ENCODE measurements at regions not wholly inside any gene's neighbourhood (a gene's known extent, or its start where the extent isn't known, plus 50 kb on each side); places are given as distances from the start of the nearest gene placed in this dataset.
"Not testable (repeated sequence)": the region's sequence is repeated elsewhere in the genome, so short reads cannot be mapped to it uniquely, and the experiment has no call there.

DNA sequence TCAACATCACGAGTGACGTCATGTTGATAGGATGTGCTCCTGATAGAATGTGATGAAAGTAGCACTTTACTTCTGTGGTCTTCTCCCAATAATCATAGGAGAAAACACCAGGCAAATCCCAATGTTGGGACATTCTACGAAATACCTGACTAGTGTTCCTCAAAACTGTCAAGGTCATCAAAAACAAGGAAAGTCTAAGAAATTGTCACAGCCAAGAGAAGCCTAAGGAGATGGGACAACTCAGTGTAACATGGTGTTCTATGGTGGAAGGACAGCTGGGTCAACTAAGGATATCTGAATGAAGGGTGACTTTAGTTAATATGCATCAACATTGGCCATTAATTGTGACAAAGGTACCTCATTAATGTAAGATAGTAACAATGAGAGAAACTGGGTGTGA lies 180.0 kb upstream of the PLGLB2 start:
- not testable (repeated sequence) for DNase-seq (ENCODE audit: low read depth)

DNA sequence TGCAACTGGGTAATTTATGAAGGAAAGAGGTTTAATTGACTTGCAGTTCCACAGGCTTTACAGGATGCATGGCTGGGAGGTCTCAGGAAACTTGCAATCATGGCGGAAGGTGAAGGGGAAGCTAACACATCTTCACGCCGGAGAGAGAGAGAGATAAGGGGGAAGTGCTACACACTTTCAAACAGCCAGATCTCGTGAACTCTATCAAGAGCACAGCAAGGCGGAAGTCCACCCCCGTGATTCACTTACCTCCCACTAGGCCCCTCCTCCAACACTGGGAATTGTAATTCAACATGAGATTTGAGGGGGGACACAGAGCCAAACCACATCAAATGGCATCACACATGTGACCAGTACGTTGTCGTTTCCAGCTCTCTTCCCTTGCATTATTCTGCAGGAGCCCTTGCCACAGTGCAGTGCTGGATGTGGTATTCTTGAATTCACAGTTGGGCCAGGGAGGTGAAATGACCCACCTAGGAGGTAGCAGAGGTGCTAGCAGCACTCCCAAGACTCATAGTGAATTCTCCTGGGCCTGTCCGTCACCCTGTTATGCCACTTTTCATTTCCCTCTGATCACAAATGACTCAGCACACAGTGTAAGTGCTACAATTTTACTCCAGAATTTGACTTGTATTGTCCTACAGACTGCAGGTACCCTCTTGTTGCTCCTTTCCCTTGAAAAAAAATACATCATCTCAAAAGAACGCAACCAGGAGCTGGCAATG lies 179.2 kb upstream of the PLGLB2 start:
- not testable (repeated sequence) for DNase-seq (ENCODE audit: low read depth)

DNA sequence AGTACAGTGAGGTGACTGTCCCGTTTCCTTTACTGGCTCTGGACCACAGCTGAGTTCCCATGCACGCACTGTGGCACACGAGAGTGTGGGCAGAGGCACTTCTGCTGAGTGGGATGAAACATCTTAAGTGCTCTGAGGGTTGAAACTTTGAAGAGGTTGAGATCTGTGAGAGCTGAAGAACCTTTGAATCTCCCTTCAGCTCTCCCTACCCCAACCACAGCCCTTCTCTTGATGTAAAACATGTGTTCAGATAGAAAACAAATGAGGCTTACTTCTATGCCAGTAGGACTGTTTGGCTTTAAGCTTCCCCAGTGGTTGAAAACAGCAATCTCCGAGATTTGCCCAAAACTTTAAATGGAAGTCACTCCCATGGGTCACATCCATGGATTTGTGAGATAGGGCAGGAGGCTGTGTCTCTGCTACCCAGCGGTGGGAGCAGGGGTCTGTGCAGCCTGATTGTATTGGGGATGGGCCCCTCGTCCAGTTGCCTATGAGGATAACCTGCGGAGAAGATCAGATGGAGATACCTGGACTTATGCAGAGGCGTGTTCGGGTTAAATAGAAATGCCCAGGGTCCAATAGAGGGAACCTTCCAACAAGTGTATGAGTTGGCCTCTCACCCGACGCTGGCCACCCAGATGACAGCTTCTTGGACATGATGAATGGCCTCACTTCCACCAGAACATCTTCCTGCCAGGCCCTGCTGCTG lies 178.0 kb upstream of the PLGLB2 start:
- not testable (repeated sequence) for DNase-seq (ENCODE audit: low read depth)

DNA sequence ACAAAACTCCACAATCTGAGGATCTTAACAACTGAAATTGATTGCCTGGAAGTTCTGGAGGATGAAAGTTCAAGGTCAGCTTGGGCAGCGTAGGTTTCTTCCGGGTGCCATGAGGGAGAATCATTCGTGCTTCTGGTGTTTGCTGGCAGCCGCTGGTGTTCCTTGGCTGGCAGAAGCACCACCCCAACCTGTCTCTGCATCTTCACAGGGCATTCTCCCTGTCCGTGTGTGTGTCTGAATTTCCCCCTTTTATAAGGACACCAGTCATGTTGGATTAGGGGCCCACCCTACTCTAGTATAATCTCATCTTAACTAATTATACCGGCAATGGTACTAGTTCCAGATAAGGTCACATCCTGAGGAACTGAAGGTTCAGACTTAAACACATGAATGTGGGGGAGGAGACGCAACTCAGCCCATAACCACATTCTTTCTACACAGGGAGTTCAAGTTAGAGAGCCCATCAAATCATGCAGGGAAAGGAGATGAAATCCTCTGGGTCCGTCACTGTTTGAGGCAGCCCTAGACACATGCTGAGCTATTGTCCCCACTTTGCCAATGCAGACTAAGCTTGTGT lies 175.9 kb upstream of the PLGLB2 start:
- not testable (repeated sequence) for DNase-seq (ENCODE audit: low read depth)

DNA sequence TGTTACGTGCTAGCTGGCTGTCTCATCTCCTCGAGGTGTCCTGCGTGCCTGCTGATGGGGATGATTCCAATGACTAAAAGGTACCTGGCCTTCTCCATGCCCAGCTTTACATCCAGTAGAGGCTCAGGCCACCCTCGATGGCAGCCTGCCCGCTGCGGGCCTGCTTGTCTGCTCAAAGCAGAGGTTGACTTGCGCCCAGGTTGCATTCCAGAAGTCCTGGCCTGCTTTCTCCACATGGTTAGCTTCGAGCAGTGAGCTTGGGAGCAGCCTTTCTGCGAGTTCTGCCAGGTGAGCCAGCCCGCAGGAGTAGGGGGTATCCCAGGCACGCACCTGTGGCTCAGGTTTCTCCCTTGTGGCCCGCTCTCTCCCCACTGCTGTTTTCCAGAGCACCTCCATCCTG lies 175.0 kb upstream of the PLGLB2 start:
- DNase-seq (ENCODE audit: low read depth) = not testable (repeated sequence)

DNA sequence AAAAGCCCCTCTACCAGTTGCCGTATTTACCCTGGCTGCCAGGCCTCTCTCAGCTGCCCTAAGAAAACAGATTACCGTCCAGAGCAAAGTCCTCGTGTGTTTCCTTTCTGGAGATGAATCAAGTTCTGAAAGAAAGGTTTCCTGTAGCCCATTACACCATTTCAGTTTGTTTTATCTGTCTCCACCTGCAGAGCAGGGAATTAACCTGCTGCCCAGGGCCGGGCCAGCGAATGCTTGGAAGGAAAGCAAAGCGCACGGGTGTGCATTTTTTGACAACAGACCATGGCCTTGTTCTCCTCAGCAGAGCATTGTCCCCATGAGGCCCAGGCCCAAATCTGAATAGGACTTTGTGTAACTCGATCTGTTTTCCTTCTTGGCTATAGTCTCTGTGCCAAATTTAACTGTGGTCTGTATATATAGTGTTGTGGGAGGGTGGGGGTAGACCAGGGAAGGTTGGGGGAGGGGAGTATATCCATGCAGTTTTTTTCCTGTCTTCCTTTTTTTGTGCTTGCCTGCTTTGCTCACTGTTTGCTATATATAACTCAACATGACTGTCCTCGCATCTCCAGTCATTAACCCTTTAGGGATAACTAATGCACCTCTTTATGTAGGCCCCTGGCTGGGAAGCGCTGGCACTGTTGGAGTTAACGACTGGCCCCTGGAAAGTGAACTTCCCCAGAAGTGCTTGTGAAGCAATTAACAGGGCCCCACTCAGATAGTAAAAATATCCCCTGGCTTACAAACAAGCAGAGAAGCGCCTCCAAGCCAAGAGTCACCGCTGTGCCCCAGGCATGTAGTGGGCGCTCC lies 174.3 kb upstream of the PLGLB2 start:
- not testable (repeated sequence) for DNase-seq (ENCODE audit: low read depth)

DNA sequence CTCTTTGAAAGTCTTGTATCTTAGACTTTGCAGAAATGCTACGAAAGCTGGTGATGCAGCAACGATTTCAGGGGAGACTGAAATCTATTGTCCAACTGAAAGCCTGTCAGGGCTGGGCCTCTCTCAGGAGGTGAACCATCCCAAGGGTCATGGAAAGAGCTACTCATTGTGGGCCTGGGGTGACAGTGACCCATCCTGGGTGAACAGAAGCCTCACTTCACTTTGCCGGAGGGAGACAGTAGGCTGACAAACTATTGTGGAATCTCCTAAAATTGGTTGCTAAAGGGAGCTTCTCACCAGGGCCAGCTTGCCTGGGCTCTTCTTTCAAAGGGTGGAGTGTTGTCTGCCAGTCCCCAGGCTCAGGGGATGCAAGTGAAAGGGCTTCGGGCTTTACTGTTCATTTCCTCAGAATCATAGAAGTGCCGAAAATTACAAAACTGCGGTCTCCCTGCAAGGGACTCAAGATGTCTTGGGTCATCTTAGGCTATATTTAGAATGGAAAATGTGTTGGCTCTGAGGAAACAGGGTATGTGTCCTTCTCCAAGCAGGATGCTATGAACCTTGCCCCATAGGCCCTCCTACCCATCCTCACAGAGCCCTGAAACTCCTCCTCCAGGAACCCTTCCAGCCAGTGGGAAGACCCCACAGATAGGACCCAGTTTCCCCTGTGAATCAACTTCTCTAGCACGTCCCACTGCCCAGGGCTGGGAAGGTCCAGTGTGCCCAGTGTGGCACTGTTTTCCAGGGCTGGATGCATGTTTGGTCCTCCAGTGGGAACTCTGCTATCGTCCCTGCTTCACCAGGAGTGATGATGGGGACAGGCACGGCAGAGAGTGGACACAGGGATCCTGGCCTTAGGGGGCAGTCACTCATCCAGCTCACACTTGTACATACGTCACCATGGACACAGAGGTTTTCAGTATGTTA lies 173.4 kb upstream of the PLGLB2 start:
- DNase-seq (ENCODE audit: low read depth) = not testable (repeated sequence)

DNA sequence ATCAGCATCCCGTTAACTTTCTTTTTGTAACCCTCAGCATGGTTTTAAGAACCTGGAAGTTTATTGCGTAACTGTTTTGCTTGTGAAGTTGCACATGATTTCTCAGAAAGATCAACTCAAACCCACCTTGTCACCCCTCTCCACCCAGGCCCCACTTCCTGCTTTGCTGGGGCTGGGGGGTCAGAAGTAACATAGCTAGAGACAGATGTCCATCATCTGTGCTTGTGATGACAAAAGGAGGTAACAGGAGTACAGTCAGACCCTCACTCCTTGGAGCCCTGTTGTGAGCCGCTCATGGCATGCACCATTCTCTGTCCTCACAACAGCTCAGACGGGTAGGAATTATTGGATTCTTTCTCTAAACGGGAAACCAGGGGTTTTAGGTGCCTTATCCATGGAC lies 172.7 kb upstream of the PLGLB2 start:
- not testable (repeated sequence) for DNase-seq (ENCODE audit: low read depth)

DNA sequence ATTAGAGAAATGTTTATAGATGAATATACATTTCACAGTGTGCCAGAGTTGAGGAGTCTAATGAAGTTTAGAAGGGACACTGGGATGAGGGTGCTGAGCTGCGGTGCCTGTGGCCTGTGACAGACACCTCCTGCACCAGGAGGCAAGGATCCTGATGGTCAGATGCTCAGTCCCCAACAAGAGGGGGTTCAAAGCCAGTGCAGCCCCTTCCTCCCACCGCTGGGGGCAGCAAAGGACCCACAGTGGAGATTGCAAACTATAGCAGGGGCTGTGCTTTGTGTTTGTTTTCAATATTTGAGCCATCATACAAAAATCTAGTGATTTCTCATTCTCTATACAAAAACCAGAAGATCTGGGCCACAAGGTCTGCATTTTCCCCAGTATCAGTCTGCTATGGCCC lies 170.5 kb upstream of the PLGLB2 start:
- DNase-seq (ENCODE audit: low read depth) = not testable (repeated sequence)

DNA sequence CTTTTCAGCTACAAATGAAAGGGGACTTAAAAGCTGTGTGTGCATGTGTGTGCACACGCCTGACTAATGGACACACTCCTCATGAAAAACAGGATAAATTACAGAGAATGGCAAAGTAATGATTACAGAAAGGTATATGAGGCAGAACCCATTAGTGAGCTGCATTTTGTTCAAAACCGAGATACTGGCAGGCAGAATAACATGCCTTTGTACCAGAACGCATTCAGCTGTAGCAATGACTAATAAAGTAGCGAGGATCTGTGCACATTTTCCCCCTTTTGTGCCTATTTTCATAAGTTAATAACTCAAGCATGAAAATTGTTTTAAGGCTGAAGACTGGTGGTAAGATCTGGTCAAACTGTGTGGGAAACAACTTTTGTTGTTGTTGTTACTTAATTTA lies 165.7 kb upstream of the PLGLB2 start:
- DNase-seq (ENCODE audit: low read depth) = not testable (repeated sequence)

DNA sequence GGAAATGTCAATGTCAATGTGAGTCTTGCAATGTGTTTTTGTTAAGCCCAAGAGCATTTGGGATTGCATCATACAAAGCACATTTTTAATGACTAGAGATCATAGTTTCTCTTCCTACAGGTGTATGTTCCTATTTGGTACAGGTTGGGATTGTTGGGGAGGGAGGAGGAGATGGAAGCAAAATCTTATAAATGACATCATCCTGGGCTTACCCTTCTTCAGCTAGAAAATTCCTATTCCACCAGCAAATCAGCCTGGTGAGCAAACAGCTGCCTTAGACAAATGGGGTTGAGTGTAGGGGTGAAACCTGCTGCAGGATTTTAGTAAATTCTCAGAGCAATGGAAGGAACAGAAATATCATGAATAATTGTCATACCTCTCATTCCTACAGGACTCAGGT lies 165.3 kb upstream of the PLGLB2 start:
- DNase-seq (ENCODE audit: low read depth) = not testable (repeated sequence)

DNA sequence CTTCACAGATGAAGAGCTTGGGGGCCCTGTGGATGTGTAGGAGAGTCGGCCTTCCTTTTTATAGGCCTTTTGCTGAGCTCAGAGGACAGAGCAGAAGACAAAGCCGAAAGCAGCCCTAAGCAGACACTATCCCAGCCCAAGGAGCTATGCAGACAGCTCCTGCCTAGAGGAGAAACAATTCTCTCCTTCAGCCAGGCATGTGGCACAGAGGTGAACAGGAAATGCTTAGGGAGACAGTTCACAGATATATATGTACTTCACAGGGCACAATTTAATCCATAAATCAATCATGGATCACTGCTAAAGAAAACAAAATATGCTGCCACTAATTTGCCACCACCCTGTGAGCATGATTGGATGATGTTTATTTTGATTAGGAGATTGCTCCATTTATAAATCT lies 164.5 kb upstream of the PLGLB2 start:
- DNase-seq (ENCODE audit: low read depth) = not testable (repeated sequence)

DNA sequence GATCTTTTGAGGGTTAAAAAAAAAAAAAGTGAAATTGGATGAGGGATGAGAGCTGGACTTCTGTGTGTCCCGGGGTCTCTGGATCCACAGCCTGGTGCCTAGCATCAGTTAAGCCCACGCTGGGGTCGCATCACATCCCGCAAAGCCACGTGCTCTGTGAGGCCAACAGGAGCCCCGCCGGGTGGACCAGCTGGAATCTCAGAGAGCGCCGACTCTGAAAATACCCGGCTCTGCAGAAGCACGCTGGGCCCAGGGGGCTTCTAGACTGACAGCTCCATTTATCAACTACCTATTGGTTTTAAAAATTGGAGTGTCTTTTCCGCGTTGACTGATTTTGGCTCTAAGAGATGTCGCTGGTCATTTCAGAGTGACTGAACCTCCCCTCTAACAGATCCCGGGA lies 164.1 kb upstream of the PLGLB2 start:
- not testable (repeated sequence) for DNase-seq (ENCODE audit: low read depth)

DNA sequence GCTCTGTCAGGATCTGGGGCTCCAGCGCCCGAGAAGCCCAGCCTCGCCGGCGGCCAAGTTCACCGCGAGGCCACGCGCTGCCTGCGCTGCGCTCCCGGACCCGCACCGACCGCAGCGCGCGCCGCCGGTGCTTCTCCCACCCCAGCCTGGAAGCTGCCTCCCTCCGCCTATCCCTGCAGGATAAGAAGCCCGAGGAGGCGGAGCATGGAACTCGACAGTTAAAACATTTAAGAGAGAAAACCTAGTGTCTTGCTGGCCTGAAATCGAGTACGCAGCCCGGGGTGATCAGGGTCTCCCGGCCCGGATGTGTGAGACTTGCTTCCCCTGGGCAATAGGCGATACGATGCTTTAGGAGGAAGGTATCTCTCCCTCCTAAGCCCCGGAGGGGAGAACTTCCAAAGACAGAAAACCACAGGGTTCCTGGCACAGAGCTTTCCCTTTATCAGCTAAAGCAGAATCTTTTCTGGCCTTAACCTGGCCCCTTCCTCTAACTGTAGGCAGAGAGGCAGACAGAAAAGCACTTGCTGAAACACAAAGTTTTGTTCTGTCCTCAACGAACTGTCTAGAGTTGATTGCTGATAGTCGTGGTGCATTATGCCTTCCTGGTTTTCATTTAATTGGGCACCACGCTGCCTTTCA lies 163.5 kb upstream of the PLGLB2 start:
- DNase-seq (ENCODE audit: low read depth) = not testable (repeated sequence)

DNA sequence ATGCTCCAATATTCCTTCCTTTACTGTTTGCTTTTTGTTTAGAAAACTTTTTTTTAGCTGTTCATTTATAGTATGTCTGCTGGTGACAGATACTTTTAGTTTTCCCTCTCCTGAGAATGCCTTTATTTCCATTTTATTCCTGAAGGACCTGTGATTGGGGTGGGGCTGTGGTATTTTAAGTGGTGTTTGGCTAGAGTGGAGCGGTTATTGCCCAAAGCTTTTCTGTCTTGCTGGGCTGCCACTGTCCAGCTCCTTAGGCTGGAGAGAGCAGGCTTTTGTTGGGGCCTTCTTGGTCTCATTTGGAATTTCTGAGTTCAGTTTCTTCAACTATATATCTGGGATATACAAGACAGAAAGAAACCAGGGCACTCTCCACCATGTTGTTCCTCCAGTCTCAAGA lies 160.0 kb upstream of the PLGLB2 start:
- not testable (repeated sequence) for DNase-seq (ENCODE audit: low read depth)

DNA sequence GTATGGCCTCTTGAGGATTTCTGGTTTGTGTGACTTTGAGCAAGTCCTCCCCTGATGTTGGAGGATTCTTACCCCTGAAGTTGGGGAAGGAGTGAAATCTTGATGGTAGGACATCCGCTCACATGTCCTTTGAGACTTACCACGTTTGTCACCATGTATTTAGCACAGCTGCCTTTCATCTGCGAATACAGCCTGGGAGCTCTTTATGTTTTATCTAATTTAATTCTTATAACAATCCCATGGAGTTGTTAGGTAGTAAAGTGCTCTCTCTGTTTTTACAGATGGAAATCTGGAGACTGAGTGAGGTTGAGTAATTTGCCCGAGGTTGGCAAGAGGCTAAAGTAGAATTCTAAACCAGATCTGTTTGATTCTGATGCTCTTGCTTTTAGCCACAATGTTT lies 154.9 kb upstream of the PLGLB2 start:
- not testable (repeated sequence) for DNase-seq (ENCODE audit: low read depth)

DNA sequence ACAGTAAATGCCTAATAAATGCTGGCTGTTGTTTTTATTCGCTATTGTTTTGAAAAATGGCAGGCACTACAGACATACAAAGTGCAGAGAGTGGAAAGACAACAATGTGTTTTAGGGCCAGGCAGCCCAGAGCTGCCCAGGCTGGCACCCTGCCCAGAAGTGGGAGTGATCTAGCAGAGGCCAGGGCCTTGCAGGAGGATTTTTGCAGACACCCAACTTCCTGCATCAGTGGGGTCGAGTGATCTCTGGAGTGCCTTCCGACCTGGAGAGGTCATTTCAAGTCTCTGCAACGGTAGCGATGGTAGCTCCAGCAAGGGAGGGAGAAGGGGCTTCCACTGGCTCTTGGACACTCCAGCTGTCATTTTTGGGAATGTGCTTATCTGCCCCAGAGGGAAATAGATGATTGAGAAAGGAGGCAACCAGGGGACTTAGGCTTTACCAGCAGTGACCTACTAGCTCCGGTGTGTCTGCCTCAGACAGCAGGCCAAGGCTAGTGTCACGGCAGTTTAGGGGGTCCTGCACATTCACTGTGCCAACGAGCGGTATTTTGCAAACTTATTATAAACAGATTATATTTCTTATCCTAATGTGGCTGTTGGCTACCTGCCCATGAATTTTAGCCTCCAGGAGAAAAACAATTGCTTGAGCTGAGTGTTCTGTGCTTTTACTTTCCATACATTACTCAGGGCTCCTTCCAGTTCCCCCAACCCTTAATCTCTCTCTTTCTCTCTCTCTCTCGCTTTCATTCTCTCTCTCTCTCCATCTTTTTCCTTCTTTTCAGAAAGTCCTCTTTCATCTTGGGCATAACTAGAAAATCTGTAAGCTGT lies 153.9 kb upstream of the PLGLB2 start:
- DNase-seq (ENCODE audit: low read depth) = peak; percentile 62

DNA sequence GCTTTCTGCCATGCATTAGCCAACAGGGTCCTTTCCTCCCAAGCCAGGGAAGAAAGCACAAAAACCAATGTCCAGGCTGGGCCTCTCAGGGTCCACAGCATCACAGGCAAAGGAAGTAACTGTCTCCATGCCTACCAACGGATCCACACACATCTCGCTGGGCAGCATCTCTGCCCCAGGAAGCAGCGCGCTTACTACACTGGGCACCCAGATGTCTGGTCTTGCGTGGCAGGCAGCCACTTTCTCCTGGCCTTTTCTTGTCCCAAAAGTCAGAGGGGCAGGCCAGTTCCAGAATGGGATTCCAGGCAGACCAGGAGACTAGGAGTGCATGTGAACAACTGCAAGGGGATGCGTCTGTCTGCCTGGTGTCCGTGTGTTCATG lies 153.3 kb upstream of the PLGLB2 start:
- DNase-seq (ENCODE audit: low read depth) = peak; percentile 14

DNA sequence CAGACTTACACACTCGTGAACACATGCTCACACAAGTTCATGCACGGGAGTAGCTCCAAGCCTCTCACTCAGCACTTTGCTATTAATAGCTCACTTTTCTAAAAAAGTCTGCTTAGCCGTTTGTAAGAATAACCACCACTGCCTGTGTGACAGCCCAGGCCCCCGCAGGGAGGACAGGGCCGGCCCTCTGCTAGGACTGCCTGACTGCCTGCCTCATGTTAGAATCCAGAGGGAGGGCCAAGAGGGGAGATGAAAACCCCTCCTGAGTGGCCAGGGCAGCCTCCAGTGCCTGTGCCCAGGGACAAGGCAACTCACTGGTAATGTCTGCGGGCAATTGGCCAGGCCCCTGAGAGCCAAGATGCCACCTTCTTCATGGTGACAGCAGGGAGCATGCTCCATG lies 152.9 kb upstream of the PLGLB2 start:
- peak; percentile 71 for DNase-seq (ENCODE audit: low read depth)

Data from myocyte (in vitro differentiated cells).